DND-41 (cell line): ENCODE measurements at regions not wholly inside any gene's neighbourhood (a gene's known extent, or its start where the extent isn't known, plus 50 kb on each side); places are given as distances from the start of the nearest gene placed in this dataset.

ENCODE experiments used
- ATAC-seq: fragments of 200-7000 bp; cut with Tn5 transposase; 3 replicates; pipeline ENCODE4 v1.9.1; 2021; ENCODE audit warnings: low read depth; ENCODE audit not compliant: insufficient read depth
- DNase-seq: peaks from one replicate; pipeline ENCODE4 v3.0.0-alpha.2; 2020
- H2AFZ ChIP-seq: 2 replicates; pipeline ENCODE4 v1.6.0; 2012; ENCODE audit warnings: low read depth, low read length
- H3K27ac ChIP-seq: 2 replicates; pipeline ENCODE4 v1.5.1; 2012; ENCODE audit warnings: low read length, inconsistent platforms
- H3K27me3 ChIP-seq: fragments of 200-600 bp; sonication (generic); 2 replicates; pipeline ENCODE4 v1.6.0; 2012; ENCODE audit warnings: low read length, mild to moderate bottlenecking, inconsistent platforms; ENCODE audit not compliant: insufficient read depth, poor library complexity
- H3K36me3 ChIP-seq: 2 replicates; pipeline ENCODE4 v1.5.1; 2012; ENCODE audit warnings: low read length, inconsistent platforms; ENCODE audit not compliant: insufficient read depth
- H3K4me1 ChIP-seq: 2 replicates; pipeline ENCODE4 v1.5.1; 2012; ENCODE audit warnings: mild to moderate bottlenecking, low read length; ENCODE audit not compliant: insufficient read depth
- H3K4me2 ChIP-seq: 2 replicates; pipeline ENCODE4 v1.6.0; 2012; ENCODE audit warnings: mild to moderate bottlenecking, moderate library complexity, low read length, inconsistent platforms; ENCODE audit not compliant: insufficient read depth
- H3K4me3 ChIP-seq, 2 experiments: fragments of 200-600 bp in 1 of 2; shearing (Covaris generic) in 1 of 2; 2 replicates each; pipeline ENCODE4 v1.5.1; 2012 to 2016; ENCODE audit warnings: inconsistent platforms in 2 of 2, low read length in 2 of 2, mild to moderate bottlenecking in 2 of 2, low read depth in 1 of 2, moderate library complexity in 1 of 2
- H3K79me2 ChIP-seq: 2 replicates; pipeline ENCODE4 v1.6.0; 2012; ENCODE audit warnings: low read length, inconsistent platforms; ENCODE audit not compliant: insufficient read depth
- H3K9ac ChIP-seq: 2 replicates; pipeline ENCODE4 v1.6.0; 2012; ENCODE audit warnings: low read depth, mild to moderate bottlenecking, inconsistent platforms, low read length, moderate library complexity
- H3K9me3 ChIP-seq: 2 replicates; pipeline ENCODE4 v1.5.1; 2012; ENCODE audit warnings: low read length, moderate library complexity, mild to moderate bottlenecking, inconsistent platforms; ENCODE audit not compliant: insufficient read depth, severe bottlenecking
- H4K20me1 ChIP-seq: 2 replicates; pipeline ENCODE4 v1.6.0; 2012; ENCODE audit warnings: low read length; ENCODE audit not compliant: insufficient read depth
- EZH2 ChIP-seq: IDR thresholded peaks from 3 replicates; pipeline ENCODE4 v1.6.1; 2012; ENCODE audit warnings: borderline replicate concordance, low read depth, mild to moderate bottlenecking, moderate library complexity, low read length, inconsistent platforms; ENCODE audit not compliant: severe bottlenecking
- TF ChIP-seq, protein P1 (sequence below): IDR thresholded peaks from 2 replicates; pipeline ENCODE4 v1.5.1; 2012; ENCODE audit warnings: borderline replicate concordance, low read length, moderate library complexity, mild to moderate bottlenecking; ENCODE audit not compliant: poor library complexity, severe bottlenecking; ENCODE audit errors: extremely low read depth

DNA sequence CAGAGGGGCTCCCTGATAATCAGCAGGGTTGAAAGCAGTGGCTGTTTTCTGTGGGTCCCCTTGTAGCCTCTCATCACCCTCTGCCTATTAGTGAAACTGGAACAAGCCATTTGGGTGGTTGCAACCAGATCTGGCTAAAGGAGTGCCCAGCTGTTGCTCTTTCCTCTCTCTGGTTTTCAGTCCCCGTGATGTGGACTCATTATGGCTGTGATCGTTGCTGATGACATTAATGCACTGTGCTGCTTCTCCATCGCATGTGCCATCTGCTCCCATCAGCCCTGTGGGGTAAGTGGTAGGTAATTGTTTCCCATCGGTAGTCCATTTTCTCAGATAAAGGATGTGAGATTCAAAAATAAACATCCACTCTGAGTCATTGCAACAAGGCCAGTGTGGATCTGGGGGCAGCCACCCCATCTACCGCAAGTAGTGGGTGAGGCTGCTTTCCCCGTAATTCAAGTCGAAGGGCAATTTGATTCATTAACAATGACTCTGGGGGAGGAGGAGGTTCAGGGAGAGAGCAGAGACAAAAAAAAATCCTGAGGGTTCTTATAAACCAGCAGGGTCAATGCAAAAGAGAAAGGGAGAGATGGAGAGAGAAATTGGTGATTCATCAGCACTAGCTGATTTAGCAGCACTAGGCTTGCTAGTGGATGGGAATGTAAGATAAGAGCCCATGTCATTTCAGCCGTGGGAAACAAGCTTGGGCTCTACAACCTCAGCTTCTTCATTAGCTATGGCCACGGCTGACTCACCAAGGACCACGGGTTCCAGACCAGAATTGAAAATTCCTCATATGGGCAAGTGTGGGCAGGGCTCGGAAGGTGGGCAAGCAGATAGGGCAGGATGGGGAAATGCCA, 357.8 kb downstream of the MID1IP1 start:
- DNase-seq = no peak
- Histone ChIP-seq H3K27me3 (no peaks in the 10 kb centered on the region), H3K36me3 (no peaks in the 10 kb centered on the region), H3K4me1 (no peaks in the 10 kb centered on the region), H3K9me3 (no peaks in the 10 kb centered on the region), H3K9ac (no peak overlapping the region), H3K27ac (no peak overlapping the region), H4K20me1 (no peaks in the 10 kb centered on the region), H3K4me2 (no peak overlapping the region), H2AFZ (no peak overlapping the region), H3K4me3 (no peak overlapping the region), H3K79me2 (no peaks in the 10 kb centered on the region)
- TF ChIP-seq, protein P1, sequence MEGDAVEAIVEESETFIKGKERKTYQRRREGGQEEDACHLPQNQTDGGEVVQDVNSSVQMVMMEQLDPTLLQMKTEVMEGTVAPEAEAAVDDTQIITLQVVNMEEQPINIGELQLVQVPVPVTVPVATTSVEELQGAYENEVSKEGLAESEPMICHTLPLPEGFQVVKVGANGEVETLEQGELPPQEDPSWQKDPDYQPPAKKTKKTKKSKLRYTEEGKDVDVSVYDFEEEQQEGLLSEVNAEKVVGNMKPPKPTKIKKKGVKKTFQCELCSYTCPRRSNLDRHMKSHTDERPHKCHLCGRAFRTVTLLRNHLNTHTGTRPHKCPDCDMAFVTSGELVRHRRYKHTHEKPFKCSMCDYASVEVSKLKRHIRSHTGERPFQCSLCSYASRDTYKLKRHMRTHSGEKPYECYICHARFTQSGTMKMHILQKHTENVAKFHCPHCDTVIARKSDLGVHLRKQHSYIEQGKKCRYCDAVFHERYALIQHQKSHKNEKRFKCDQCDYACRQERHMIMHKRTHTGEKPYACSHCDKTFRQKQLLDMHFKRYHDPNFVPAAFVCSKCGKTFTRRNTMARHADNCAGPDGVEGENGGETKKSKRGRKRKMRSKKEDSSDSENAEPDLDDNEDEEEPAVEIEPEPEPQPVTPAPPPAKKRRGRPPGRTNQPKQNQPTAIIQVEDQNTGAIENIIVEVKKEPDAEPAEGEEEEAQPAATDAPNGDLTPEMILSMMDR = no peak
- no peak for TF ChIP-seq EZH2
- no peak for ATAC-seq

DNA sequence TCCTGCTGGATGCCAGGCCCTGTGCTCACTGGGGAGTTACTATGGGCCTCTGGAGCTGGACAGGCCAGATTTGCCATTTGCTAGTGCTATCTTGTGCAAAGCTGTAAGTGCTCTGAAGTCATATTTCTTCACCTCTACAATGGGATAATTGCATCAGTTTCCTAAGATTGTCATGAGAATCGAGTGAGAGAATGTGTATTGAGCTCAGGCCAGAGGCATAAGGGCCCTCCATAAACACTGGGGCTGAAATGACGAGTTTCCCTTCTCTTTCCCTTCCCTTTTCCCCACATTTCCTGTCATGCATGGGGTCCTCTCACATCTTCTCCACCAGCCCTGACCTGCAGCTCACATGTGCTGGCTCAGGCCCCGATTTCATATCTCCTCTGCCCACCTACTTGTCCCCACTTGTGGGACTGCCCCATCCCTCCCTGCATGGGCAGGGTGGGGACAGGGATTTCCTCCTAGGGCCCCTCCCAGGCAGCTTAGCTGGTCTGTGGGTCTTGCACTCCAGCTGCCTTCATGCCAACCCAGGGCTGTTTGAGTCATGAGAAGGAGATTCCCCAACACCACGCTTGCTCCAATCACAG, 358.8 kb downstream of the MID1IP1 start:
- no peak for DNase-seq
- Histone ChIP-seq H3K27ac (no peak overlapping the region), H3K27me3 (no peaks in the 10 kb centered on the region), H3K4me3 (no peak overlapping the region), H3K79me2 (no peaks in the 10 kb centered on the region), H3K36me3 (no peaks in the 10 kb centered on the region), H2AFZ (no peak overlapping the region), H3K9ac (no peak overlapping the region), H3K4me1 (no peaks in the 10 kb centered on the region), H4K20me1 (no peaks in the 10 kb centered on the region), H3K4me2 (no peak overlapping the region), H3K9me3 (no peaks in the 10 kb centered on the region)
- ATAC-seq = no peak
- TF ChIP-seq, protein P1 = no peak
- no peak for TF ChIP-seq EZH2

DNA sequence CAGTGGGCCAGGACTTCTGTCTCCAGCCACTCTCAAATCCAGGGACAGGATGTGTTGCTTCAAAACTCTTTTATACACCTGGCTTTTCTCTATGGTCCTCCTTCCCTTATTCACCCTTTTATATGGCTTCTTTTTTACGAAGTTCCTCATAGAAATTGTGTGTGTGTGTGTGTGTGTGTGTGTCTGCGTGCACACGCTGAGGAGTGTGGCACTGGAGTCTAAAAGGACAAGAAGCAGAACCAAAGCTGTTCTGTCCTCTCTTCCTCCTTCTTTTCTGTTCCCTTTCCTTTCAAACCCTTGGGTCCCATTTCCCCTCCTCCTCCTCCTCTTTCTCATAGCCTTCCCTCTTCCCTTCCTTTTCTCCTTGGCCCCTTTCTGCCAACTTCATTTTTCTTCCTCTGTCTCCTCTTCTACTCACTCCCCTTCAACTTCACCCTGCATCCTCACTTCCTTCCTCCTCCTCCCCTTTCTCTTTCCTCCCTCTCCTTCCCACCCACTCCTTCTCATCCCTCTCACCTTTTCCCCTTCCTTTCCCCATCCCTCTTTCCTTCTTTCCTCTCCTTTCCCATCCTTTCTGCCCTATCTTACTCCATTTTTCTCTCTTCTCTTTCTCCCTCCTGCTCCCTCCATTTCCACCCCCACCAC, 360.5 kb downstream of the MID1IP1 start:
- Histone ChIP-seq H3K27ac (no peak overlapping the region), H3K36me3 (no peaks in the 10 kb centered on the region), H3K9me3 (no peaks in the 10 kb centered on the region), H3K4me1 (no peaks in the 10 kb centered on the region), H3K27me3 (no peaks in the 10 kb centered on the region), H4K20me1 (no peaks in the 10 kb centered on the region), H3K4me3 (no peak overlapping the region), H3K9ac (no peak overlapping the region), H3K4me2 (no peak overlapping the region), H3K79me2 (no peaks in the 10 kb centered on the region), H2AFZ (no peak overlapping the region)
- TF ChIP-seq EZH2 = no peak
- TF ChIP-seq, protein P1 = no peak
- DNase-seq (no peak), ATAC-seq (no peak)
